ENCODE measurements at regions not wholly inside any gene's neighbourhood (a gene's known extent, or its start where the extent isn't known, plus 50 kb on each side); places are given as distances from the start of the nearest gene placed in this dataset.

DNA sequence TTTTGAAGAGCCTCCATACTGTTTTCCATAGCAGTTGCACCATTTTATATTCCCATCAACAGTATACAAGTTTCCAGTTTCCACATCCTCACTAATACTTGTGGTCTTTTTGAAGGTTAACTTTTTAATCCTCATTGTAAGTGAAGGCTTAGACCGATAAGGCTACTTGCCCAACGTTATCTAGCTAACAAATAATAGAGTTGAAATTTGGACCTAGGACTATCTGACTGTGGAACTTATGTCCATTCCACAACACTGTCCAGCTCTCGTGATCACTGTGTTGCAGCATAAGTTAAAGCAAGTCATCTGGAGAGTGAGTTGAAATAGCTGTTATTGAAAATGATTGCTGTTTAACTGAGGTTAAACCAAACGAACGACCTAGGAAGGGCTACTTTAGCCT is 84.0 kb downstream of the ZNF92 start (continued):
- TF ChIP-seq, protein P1, sequence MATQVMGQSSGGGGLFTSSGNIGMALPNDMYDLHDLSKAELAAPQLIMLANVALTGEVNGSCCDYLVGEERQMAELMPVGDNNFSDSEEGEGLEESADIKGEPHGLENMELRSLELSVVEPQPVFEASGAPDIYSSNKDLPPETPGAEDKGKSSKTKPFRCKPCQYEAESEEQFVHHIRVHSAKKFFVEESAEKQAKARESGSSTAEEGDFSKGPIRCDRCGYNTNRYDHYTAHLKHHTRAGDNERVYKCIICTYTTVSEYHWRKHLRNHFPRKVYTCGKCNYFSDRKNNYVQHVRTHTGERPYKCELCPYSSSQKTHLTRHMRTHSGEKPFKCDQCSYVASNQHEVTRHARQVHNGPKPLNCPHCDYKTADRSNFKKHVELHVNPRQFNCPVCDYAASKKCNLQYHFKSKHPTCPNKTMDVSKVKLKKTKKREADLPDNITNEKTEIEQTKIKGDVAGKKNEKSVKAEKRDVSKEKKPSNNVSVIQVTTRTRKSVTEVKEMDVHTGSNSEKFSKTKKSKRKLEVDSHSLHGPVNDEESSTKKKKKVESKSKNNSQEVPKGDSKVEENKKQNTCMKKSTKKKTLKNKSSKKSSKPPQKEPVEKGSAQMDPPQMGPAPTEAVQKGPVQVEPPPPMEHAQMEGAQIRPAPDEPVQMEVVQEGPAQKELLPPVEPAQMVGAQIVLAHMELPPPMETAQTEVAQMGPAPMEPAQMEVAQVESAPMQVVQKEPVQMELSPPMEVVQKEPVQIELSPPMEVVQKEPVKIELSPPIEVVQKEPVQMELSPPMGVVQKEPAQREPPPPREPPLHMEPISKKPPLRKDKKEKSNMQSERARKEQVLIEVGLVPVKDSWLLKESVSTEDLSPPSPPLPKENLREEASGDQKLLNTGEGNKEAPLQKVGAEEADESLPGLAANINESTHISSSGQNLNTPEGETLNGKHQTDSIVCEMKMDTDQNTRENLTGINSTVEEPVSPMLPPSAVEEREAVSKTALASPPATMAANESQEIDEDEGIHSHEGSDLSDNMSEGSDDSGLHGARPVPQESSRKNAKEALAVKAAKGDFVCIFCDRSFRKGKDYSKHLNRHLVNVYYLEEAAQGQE (IDR thresholded peaks at IDR 0.05; ENCODE audit: borderline replicate concordance in 1 of 2, low read depth in 1 of 2, low read length in 2 of 2) = 0 out of 4 replicates have a peak, but pooled peaks of 1 of the 2 experiments have one; percentile 31
- TF ChIP-seq ZNF747 (CRISPR knock-in tag; IDR thresholded peaks at IDR 0.05; ENCODE audit: borderline replicate concordance) = no peak
- TF ChIP-seq, protein P2, sequence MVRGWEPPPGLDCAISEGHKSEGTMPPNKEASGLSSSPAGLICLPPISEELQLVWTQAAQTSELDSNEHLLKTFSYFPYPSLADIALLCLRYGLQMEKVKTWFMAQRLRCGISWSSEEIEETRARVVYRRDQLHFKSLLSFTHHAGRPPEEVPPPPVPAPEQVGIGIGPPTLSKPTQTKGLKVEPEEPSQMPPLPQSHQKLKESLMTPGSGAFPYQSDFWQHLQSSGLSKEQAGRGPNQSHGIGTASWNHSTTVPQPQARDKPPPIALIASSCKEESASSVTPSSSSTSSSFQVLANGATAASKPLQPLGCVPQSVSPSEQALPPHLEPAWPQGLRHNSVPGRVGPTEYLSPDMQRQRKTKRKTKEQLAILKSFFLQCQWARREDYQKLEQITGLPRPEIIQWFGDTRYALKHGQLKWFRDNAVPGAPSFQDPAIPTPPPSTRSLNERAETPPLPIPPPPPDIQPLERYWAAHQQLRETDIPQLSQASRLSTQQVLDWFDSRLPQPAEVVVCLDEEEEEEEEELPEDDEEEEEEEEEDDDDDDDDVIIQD (CRISPR knock-in tag; IDR thresholded peaks at IDR 0.05; ENCODE audit: low read depth) = 0 out of 2 replicates have a peak, but pooled peaks have one; percentile 24
- TF ChIP-seq, protein P3, sequence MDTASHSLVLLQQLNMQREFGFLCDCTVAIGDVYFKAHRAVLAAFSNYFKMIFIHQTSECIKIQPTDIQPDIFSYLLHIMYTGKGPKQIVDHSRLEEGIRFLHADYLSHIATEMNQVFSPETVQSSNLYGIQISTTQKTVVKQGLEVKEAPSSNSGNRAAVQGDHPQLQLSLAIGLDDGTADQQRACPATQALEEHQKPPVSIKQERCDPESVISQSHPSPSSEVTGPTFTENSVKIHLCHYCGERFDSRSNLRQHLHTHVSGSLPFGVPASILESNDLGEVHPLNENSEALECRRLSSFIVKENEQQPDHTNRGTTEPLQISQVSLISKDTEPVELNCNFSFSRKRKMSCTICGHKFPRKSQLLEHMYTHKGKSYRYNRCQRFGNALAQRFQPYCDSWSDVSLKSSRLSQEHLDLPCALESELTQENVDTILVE (CRISPR knock-in tag; IDR thresholded peaks at IDR 0.05) = 0 out of 2 replicates have a peak, but pooled peaks have one; percentile 60
- TF ChIP-seq EP300 (IDR thresholded peaks at IDR 0.05; ENCODE audit: low read depth in 2 of 2, low read length in 2 of 2) = peak in 1 of 2 experiments; percentile 85; a peak in 2 of 4 replicates
- TF ChIP-seq EP300 (CRISPR knock-in tag; IDR thresholded peaks at IDR 0.05; ENCODE audit: borderline replicate concordance) = peak; percentile 78; the same call in 1 of the 2 replicates
- TF ChIP-seq, protein P4, sequence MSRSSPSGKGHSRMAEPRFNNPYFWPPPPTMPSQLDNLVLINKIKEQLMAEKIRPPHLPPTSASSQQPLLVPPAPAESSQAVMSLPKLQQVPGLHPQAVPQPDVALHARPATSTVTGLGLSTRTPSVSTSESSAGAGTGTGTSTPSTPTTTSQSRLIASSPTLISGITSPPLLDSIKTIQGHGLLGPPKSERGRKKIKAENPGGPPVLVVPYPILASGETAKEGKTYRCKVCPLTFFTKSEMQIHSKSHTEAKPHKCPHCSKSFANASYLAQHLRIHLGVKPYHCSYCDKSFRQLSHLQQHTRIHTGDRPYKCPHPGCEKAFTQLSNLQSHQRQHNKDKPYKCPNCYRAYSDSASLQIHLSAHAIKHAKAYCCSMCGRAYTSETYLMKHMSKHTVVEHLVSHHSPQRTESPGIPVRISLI (CRISPR knock-in tag; IDR thresholded peaks at IDR 0.05; ENCODE audit: borderline replicate concordance) = peak; percentile 26; the same call in 1 of the 2 replicates
- peak; percentile 60; the same call in 1 of the 2 replicates for TF ChIP-seq HNF4G (IDR thresholded peaks at IDR 0.05; ENCODE audit: borderline replicate concordance, low read depth, low read length)
- TF ChIP-seq HNF4G (CRISPR knock-in tag; IDR thresholded peaks at IDR 0.05; ENCODE audit: borderline replicate concordance, low read depth) = no peak
- TF ChIP-seq CREM (IDR thresholded peaks at IDR 0.05) = peak; percentile 46; the same call in 1 of the 2 replicates
- no peak for TF ChIP-seq CREM (CRISPR knock-in tag; IDR thresholded peaks at IDR 0.05)
- TF ChIP-seq, protein P5, sequence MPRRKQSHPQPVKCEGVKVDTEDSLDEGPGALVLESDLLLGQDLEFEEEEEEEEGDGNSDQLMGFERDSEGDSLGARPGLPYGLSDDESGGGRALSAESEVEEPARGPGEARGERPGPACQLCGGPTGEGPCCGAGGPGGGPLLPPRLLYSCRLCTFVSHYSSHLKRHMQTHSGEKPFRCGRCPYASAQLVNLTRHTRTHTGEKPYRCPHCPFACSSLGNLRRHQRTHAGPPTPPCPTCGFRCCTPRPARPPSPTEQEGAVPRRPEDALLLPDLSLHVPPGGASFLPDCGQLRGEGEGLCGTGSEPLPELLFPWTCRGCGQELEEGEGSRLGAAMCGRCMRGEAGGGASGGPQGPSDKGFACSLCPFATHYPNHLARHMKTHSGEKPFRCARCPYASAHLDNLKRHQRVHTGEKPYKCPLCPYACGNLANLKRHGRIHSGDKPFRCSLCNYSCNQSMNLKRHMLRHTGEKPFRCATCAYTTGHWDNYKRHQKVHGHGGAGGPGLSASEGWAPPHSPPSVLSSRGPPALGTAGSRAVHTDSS (CRISPR knock-in tag; conservative IDR thresholded peaks at IDR 0.05) = no peak
- no peak for TF ChIP-seq FOXP1 (IDR thresholded peaks at IDR 0.05)
- TF ChIP-seq FOXP1 (CRISPR knock-in tag; IDR thresholded peaks at IDR 0.05) = peak; percentile 59; the same call in 1 of the 2 replicates
- peak; percentile 53 for TF ChIP-seq FOSL2 (CRISPR knock-in tag; IDR thresholded peaks at IDR 0.05)
